ENCODE measurements at regions not wholly inside any gene's neighbourhood (a gene's known extent, or its start where the extent isn't known, plus 50 kb on each side); places are given as distances from the start of the nearest gene placed in this dataset.

- TF ChIP-seq EZH2 (IDR thresholded peaks at IDR 0.05; ENCODE audit: insufficient read depth, poor library complexity, severe bottlenecking) (no peak), EZH2phosphoT487 (IDR thresholded peaks at IDR 0.05; ENCODE audit: insufficient read depth, low read depth) (no peak)
Observed at GRCh38 chr4:84336964-84337705, 162.0 kb downstream of the NKX6-1 start.
